ENCODE measurements at regions not wholly inside any gene's neighbourhood (a gene's known extent, or its start where the extent isn't known, plus 50 kb on each side); places are given as distances from the start of the nearest gene placed in this dataset.
"Not testable (repeated sequence)": the region's sequence is repeated elsewhere in the genome, so short reads cannot be mapped to it uniquely, and the experiment has no call there.

GRCh38 chr15:22134941-22135566 is 54.7 kb downstream of the OR4M2 start:
- H3K4me1 ChIP-seq (ENCODE audit: low read length); H3K9ac ChIP-seq (ENCODE audit: low read length); H3K36me3 ChIP-seq (replicated peaks; ENCODE audit: low read depth, low read length); H2AFZ ChIP-seq (ENCODE audit: low read depth, low read length); H3K4me3 ChIP-seq (ENCODE audit: low read length); H4K20me1 ChIP-seq (ENCODE audit: insufficient read depth, low read length); H3K4me2 ChIP-seq (ENCODE audit: low read length); H3K27me3 ChIP-seq (ENCODE audit: low read depth, low read length); H3K79me2 ChIP-seq (ENCODE audit: low read length); H3K27ac ChIP-seq (ENCODE audit: low read length); H3K9me3 ChIP-seq (ENCODE audit: insufficient read depth, low read length): not testable (repeated sequence)

- not testable (repeated sequence) for H4K20me1 ChIP-seq (ENCODE audit: insufficient read depth, low read length); H3K27me3 ChIP-seq (ENCODE audit: low read depth, low read length); H3K9ac ChIP-seq (ENCODE audit: low read length); H3K27ac ChIP-seq (ENCODE audit: low read length); H3K4me1 ChIP-seq (ENCODE audit: low read length); H3K79me2 ChIP-seq (ENCODE audit: low read length); H3K9me3 ChIP-seq (ENCODE audit: insufficient read depth, low read length); H3K36me3 ChIP-seq (replicated peaks; ENCODE audit: low read depth, low read length); H3K4me2 ChIP-seq (ENCODE audit: low read length); H2AFZ ChIP-seq (ENCODE audit: low read depth, low read length); H3K4me3 ChIP-seq (ENCODE audit: low read length)
These were observed 57.2 kb downstream of the OR4M2 start for GRCh38 chr15:22137572-22137971.

GRCh38 chr15:22141106-22141505 is 60.8 kb downstream of the OR4M2 start:
- H3K4me2 ChIP-seq (ENCODE audit: low read length); H2AFZ ChIP-seq (ENCODE audit: low read depth, low read length); H3K4me3 ChIP-seq (ENCODE audit: low read length); H3K79me2 ChIP-seq (ENCODE audit: low read length); H3K4me1 ChIP-seq (ENCODE audit: low read length); H3K9me3 ChIP-seq (ENCODE audit: insufficient read depth, low read length); H3K9ac ChIP-seq (ENCODE audit: low read length); H3K27me3 ChIP-seq (ENCODE audit: low read depth, low read length); H3K36me3 ChIP-seq (replicated peaks; ENCODE audit: low read depth, low read length); H4K20me1 ChIP-seq (ENCODE audit: insufficient read depth, low read length); H3K27ac ChIP-seq (ENCODE audit: low read length): not testable (repeated sequence)

GRCh38 chr15:22148109-22148508 is 67.8 kb downstream of the OR4M2 start:
- H3K79me2 ChIP-seq (ENCODE audit: low read length); H3K36me3 ChIP-seq (replicated peaks; ENCODE audit: low read depth, low read length); H3K4me1 ChIP-seq (ENCODE audit: low read length); H2AFZ ChIP-seq (ENCODE audit: low read depth, low read length); H3K27ac ChIP-seq (ENCODE audit: low read length); H3K4me3 ChIP-seq (ENCODE audit: low read length); H3K4me2 ChIP-seq (ENCODE audit: low read length); H4K20me1 ChIP-seq (ENCODE audit: insufficient read depth, low read length); H3K9ac ChIP-seq (ENCODE audit: low read length); H3K27me3 ChIP-seq (ENCODE audit: low read depth, low read length); H3K9me3 ChIP-seq (ENCODE audit: insufficient read depth, low read length): not testable (repeated sequence)

- not testable (repeated sequence) for H3K4me1 ChIP-seq (ENCODE audit: low read length); H3K9ac ChIP-seq (ENCODE audit: low read length); H3K4me2 ChIP-seq (ENCODE audit: low read length); H2AFZ ChIP-seq (ENCODE audit: low read depth, low read length); H3K27ac ChIP-seq (ENCODE audit: low read length); H3K36me3 ChIP-seq (replicated peaks; ENCODE audit: low read depth, low read length); H3K27me3 ChIP-seq (ENCODE audit: low read depth, low read length); H3K9me3 ChIP-seq (ENCODE audit: insufficient read depth, low read length); H4K20me1 ChIP-seq (ENCODE audit: insufficient read depth, low read length); H3K4me3 ChIP-seq (ENCODE audit: low read length); H3K79me2 ChIP-seq (ENCODE audit: low read length)
These were observed 77.9 kb downstream of the OR4M2 start for GRCh38 chr15:22158243-22158642.

GRCh38 chr15:22160283-22160682 is 80.0 kb downstream of the OR4M2 start:
- not testable (repeated sequence) for H4K20me1 ChIP-seq (ENCODE audit: insufficient read depth, low read length); H3K27me3 ChIP-seq (ENCODE audit: low read depth, low read length); H3K27ac ChIP-seq (ENCODE audit: low read length); H3K36me3 ChIP-seq (replicated peaks; ENCODE audit: low read depth, low read length); H3K4me3 ChIP-seq (ENCODE audit: low read length); H2AFZ ChIP-seq (ENCODE audit: low read depth, low read length); H3K9me3 ChIP-seq (ENCODE audit: insufficient read depth, low read length); H3K9ac ChIP-seq (ENCODE audit: low read length); H3K4me2 ChIP-seq (ENCODE audit: low read length); H3K79me2 ChIP-seq (ENCODE audit: low read length); H3K4me1 ChIP-seq (ENCODE audit: low read length)

- H3K36me3 ChIP-seq (replicated peaks; ENCODE audit: low read depth, low read length); H3K4me1 ChIP-seq (ENCODE audit: low read length); H4K20me1 ChIP-seq (ENCODE audit: insufficient read depth, low read length); H3K9me3 ChIP-seq (ENCODE audit: insufficient read depth, low read length); H3K4me2 ChIP-seq (ENCODE audit: low read length); H3K4me3 ChIP-seq (ENCODE audit: low read length); H3K9ac ChIP-seq (ENCODE audit: low read length); H3K79me2 ChIP-seq (ENCODE audit: low read length); H2AFZ ChIP-seq (ENCODE audit: low read depth, low read length); H3K27me3 ChIP-seq (ENCODE audit: low read depth, low read length); H3K27ac ChIP-seq (ENCODE audit: low read length): not testable (repeated sequence)
These were observed 80.4 kb downstream of the OR4M2 start for GRCh38 chr15:22160741-22161140.

GRCh38 chr15:22161398-22161797 is 81.1 kb downstream of the OR4M2 start:
- not testable (repeated sequence) for H3K9me3 ChIP-seq (ENCODE audit: insufficient read depth, low read length); H3K79me2 ChIP-seq (ENCODE audit: low read length); H3K27ac ChIP-seq (ENCODE audit: low read length); H3K27me3 ChIP-seq (ENCODE audit: low read depth, low read length); H3K4me2 ChIP-seq (ENCODE audit: low read length); H3K36me3 ChIP-seq (replicated peaks; ENCODE audit: low read depth, low read length); H3K4me3 ChIP-seq (ENCODE audit: low read length); H2AFZ ChIP-seq (ENCODE audit: low read depth, low read length); H3K9ac ChIP-seq (ENCODE audit: low read length); H3K4me1 ChIP-seq (ENCODE audit: low read length); H4K20me1 ChIP-seq (ENCODE audit: insufficient read depth, low read length)

GRCh38 chr15:22163715-22164114 is 83.4 kb downstream of the OR4M2 start:
- not testable (repeated sequence) for H3K4me3 ChIP-seq (ENCODE audit: low read length); H3K4me2 ChIP-seq (ENCODE audit: low read length); H3K27ac ChIP-seq (ENCODE audit: low read length); H4K20me1 ChIP-seq (ENCODE audit: insufficient read depth, low read length); H3K36me3 ChIP-seq (replicated peaks; ENCODE audit: low read depth, low read length); H3K27me3 ChIP-seq (ENCODE audit: low read depth, low read length); H3K9ac ChIP-seq (ENCODE audit: low read length); H3K79me2 ChIP-seq (ENCODE audit: low read length); H2AFZ ChIP-seq (ENCODE audit: low read depth, low read length); H3K9me3 ChIP-seq (ENCODE audit: insufficient read depth, low read length); H3K4me1 ChIP-seq (ENCODE audit: low read length)

- not testable (repeated sequence) for H3K4me1 ChIP-seq (ENCODE audit: low read length); H3K27me3 ChIP-seq (ENCODE audit: low read depth, low read length); H2AFZ ChIP-seq (ENCODE audit: low read depth, low read length); H3K79me2 ChIP-seq (ENCODE audit: low read length); H3K9me3 ChIP-seq (ENCODE audit: insufficient read depth, low read length); H3K36me3 ChIP-seq (replicated peaks; ENCODE audit: low read depth, low read length); H4K20me1 ChIP-seq (ENCODE audit: insufficient read depth, low read length); H3K27ac ChIP-seq (ENCODE audit: low read length); H3K4me3 ChIP-seq (ENCODE audit: low read length); H3K4me2 ChIP-seq (ENCODE audit: low read length); H3K9ac ChIP-seq (ENCODE audit: low read length)
These were observed 87.2 kb downstream of the OR4M2 start for GRCh38 chr15:22167521-22167920.

Measured in OCI-LY3 (cell line).